Transverse colon (tissue), 3 donors: ENCODE measurements at regions not wholly inside any gene's neighbourhood (a gene's known extent, or its start where the extent isn't known, plus 50 kb on each side); places are given as distances from the start of the nearest gene placed in this dataset.

Source experiments
- CTCF ChIP-seq, 5 experiments: fragments of 200-600 bp in 3 of 5; fragments of 450-650 bp in 2 of 5; sonication (generic) in 3 of 5; IDR thresholded peaks; 1 replicate in 2 of 5; 2 replicates in 3 of 5; pipeline ENCODE4 v1.5.1; 2016 to 2017; ENCODE audit warnings: antibody characterized with exemption in 5 of 5, inconsistent platforms in 3 of 5, mild to moderate bottlenecking in 2 of 5, moderate library complexity in 1 of 5
- EP300 ChIP-seq: sonication (generic); formaldehyde crosslinking; IDR thresholded peaks from one replicate; pipeline ENCODE4 v1.6.1; 2017; ENCODE audit warnings: antibody characterized with exemption, low read depth
- POLR2A ChIP-seq: fragments of 450-650 bp; IDR thresholded peaks from one replicate; pipeline ENCODE4 v1.6.1; 2016; ENCODE audit warnings: antibody characterized with exemption, mild to moderate bottlenecking, moderate library complexity

GRCh38 chr10:53548664-53549063 is 776.1 kb upstream of the MBL2 start:
- TF ChIP-seq CTCF (IDR thresholded peaks at IDR 0.05) (no peak), EP300 (no peak), POLR2A (no peak)
